Adrenal gland (tissue), 5 donors: ENCODE measurements at regions not wholly inside any gene's neighbourhood (a gene's known extent, or its start where the extent isn't known, plus 50 kb on each side); places are given as distances from the start of the nearest gene placed in this dataset.
"Not testable (repeated sequence)": the region's sequence is repeated elsewhere in the genome, so short reads cannot be mapped to it uniquely, and the experiment has no call there.

ENCODE experiments used
- CTCF ChIP-seq, 6 experiments: fragments of 450-650 bp in 4 of 6; fragments of 200-600 bp in 2 of 6; sonication (generic) in 1 of 6; IDR thresholded peaks; 1 replicate in 5 of 6; 2 replicates in 1 of 6; pipeline versions ENCODE4 v1.5.1 to v1.8.0; 2016 to 2021; ENCODE audit warnings: antibody characterized with exemption in 6 of 6, mild to moderate bottlenecking in 2 of 6, moderate library complexity in 1 of 6
- POLR2A ChIP-seq, 2 donors: fragments of 450-650 bp; IDR thresholded peaks; one replicate each; pipeline ENCODE4 v1.6.1; 2017; ENCODE audit warnings: antibody characterized with exemption in 2 of 2, mild to moderate bottlenecking in 2 of 2, moderate library complexity in 1 of 2
- donor health status: DM: no; HTN: no; CAD: no.

DNA sequence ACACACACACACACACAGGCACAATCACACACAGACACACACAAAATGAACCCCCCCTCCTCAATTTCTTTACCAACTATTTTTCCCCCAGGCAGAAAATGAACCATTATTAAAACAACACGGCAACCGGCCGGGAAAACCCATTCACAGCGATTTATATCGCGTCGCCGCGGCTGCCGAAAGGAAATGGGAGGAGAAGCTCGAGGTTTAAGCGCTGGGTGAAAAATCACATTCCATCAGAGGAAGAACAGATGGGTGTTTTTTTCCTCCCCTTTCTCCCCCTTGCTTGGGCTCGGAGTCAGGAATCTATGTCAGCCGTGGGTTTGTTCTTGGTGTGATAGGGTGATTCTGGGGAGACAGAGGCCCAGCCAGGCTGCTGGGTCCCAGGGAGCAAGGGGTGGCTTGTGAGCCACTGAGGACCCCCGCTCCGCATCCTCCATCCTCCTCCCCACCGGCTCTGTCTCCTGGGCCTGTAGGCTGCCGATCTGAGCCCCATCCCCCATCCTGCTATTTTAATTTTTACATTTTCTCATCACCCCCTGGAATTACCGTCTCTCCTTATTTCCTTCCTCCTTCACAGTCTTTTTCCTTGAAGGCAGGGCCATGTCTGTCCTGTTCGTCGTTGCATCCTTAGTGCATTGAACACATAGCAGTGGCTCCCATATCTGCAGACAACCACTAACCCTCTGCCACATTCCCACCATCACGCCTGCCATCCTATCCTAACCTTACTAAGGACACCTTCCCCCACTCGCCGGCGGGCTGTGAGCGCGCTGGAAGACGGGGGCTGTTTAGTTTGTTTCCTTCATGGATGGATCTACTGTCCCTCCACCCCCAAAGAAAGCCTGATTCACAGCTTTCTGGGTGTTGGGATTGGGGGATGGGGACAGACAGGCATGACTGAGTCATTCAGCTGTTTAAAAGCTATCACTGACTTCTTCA lies 137.7 kb downstream of the CRLF3 start:
- not testable (repeated sequence) for TF ChIP-seq POLR2A, CTCF (IDR thresholded peaks at IDR 0.05)
